GM18498 (cell line): ENCODE measurements at regions not wholly inside any gene's neighbourhood (a gene's known extent, or its start where the extent isn't known, plus 50 kb on each side); places are given as distances from the start of the nearest gene placed in this dataset.

Source experiments
- ATAC-seq: cut with Tn5 transposase; IDR thresholded peaks from one replicate; pipeline ENCODE4 v1.9.1; 2021; ENCODE audit warnings: mild to moderate bottlenecking, moderate library complexity; ENCODE audit not compliant: unreplicated experiment

DNA sequence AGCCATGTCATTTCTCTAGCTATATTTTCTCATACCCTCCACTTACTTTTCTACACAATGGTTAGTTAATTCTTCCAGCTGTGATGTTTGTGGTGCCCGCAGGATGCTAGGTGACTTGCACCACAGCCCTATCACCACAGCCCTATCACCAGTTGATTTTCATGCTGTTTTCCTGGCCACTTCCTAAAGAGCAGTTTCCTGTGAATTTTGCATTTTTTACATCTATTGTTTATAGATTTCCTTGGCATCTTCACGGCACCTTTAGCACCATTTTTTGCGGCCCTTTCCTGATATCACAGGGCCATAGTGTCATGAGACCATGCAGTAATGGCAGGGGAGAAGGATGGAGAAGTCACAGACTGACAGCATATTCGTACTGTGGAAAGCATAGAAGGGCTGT is 132.9 kb upstream of the PRICKLE2 start:
- ATAC-seq: no peak

DNA sequence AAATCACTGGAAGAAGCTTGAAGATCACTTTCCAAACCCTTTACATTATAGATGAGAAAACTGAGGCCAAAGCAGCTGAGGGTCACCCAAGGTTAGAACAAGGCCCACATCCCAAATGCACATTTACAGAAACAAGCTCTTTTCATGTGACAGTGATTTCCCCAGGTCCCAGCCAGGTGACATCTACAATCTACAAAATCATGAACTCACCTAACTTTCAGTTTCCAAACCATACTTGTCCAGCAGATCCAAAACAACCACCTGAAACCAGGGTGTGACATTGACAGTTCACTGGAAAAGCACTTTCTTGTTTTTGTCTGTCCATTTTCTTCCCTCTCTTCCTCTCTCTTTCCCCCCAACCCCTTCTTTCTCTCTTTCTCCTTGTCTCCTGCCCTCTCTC is 132.2 kb upstream of the PRICKLE2 start:
- ATAC-seq: no peak

DNA sequence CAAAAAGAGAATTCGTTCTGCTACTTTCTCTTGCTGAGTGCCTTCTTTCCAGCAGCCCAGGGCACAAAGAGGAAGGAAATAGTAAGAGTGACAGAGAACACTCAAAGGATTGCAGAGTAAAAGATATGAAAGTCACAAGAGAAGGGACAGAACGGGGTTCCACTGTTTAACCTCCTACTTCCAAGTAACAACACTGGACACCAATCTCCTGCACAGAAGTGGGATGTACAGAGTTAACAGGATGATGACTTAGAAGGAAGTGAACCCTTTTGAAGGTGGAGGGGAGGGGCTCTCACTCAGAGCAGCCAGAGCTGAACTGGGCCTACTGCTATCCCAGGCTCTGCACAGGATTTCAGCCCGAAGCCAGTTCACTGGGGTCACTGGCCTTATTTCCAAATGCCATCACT is 130.1 kb upstream of the PRICKLE2 start:
- ATAC-seq: no peak

DNA sequence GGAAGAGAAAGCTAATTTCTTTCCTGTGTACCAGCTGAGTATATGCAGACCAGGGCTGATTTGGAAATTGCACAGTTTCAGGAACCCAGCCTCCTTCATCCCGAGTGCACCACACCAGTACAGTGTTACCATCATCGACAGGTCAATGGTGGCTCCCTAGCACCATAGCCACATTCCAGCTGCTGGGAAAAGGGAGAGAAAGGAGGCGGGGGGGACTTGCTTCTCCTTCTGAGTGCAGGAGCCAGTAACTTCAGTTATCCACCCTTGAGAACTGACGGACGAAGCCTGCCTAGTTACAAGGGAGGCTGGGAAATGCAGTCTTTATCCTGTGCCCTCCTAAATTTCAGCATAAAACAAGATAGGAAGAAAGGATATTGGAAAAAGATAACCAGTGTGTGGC is 129.7 kb upstream of the PRICKLE2 start:
- ATAC-seq: no peak

DNA sequence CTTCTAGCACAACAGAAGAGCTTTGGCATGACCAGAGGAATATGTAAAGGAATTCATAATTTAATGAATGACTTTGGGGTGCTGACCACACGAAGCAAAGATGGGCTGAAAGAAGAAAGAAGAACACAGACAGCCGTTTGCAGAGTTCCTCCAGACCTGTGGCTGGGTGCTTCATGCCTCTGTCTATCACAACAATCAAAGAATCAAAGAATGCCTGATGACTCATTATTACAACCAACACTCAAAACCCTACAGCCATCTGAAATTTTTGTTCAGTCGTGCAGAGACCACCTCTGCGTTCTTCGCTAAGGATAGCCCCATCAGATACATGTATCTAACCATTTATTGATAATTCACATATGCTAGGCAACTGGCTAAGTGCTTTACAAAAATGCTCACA is 129.0 kb upstream of the PRICKLE2 start:
- no peak for ATAC-seq

DNA sequence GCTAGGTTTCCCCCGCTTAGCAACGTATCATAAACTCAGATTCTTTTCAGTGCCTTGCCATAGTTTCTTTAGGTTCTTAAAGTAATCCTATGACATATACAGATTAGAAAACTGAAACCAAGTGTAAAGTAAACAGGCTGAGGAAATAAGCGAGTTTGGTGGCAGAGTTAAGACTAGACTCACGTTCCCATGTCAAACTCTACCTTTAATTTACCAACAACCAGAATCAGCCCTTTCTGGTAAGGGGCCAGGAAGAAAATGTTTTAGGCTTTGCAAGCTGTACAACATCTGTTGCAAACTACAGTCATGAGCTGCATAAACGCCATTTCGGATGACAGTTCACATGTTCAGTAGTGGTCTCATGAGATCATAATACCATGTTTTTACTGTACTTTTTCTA is 128.0 kb upstream of the PRICKLE2 start:
- ATAC-seq: no peak

DNA sequence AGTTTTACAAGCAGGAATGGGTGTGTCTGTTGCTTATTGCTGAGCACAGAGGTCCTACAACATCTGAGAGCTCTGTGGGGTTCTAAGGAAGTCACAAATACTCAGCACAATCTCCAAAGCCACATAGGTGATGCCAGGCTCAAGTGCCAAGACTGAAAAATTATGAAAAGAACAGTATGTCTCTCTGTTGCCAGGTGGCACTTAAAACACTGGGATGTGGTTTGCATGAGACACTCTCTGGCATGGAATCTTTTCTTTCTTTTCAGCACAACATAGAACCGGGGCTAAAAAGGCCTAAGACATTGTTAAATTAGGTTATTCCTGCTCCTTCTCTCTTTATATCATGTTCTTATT is 127.3 kb upstream of the PRICKLE2 start:
- no peak for ATAC-seq

DNA sequence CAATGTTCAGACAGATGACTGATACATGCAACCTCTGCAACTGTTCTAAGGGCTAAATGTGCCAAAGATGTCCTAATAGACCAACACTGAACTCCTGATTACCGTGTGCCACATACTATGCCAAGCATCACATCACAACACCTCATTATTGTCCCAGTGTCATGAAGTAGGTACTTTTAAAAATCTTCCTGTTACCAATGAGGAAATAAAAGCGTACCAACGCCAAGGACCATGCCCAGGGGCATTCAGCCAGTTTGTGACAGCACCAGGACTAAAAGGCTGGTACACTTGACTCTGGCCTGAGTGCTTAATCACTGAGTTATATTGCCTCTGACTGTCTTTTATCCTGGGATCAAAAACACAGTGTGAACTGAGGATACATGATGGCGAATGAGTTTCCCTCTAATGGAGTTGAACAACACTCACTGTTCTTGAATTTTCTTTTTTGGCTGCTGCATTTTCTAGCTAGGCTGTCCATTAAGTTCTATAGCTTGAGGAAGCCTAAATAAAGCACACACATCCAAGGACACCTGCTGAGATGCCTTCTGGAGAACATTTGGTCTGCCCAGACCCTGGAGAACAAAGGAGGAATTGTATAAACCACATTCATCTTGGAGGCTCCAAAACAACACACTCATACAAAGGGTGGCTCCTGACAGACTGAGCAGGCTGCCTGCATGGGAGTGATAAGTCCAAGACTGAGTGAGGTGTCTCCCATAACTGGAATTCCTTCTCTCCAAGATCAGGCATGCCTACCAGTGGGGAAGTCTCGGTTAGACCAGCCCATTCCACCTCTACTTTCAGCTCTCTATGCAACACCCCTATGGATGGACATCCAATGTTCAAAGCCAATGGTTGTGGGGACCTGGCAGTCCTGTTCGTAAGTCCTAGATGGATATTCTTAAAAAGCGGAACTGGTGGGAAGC is 126.7 kb upstream of the PRICKLE2 start:
- ATAC-seq: no peak

DNA sequence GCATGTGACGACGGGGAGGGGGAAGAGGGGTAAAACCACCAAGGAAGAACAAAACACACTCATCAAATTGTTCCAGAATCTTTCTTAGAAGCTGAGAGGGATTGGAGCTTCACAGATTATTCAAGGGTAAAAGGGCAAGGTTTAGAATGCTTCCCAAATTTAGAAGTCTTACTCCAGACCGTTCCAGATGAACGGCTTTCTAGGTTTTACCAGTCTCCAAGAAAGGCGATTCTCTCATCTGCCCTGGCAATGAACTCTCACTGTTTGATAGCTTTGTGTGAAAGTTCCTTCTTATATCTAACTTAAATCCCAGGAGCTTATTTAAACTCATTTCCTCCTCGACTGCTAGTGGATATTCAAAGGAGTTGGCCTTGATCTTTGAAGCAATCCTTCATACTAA is 124.3 kb upstream of the PRICKLE2 start:
- ATAC-seq: no peak

DNA sequence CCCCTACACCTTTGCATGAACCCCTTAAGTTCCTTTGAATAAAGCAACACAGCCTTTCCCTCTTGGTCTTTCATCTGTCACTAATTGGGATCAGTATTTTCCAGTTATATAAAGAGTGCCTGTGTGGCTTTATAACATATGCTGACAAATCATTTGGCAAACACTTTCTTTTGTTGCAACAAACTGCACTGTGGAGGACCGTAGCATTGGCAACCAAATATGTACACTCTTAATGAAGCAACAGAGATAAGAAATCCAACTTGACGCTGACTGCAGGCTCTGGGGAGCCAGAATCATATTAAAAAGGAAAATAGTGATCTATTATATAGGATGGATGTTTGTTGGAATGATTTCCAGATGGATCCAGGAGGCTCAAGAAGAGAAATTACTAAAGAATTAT is 120.1 kb upstream of the PRICKLE2 start:
- no peak for ATAC-seq

DNA sequence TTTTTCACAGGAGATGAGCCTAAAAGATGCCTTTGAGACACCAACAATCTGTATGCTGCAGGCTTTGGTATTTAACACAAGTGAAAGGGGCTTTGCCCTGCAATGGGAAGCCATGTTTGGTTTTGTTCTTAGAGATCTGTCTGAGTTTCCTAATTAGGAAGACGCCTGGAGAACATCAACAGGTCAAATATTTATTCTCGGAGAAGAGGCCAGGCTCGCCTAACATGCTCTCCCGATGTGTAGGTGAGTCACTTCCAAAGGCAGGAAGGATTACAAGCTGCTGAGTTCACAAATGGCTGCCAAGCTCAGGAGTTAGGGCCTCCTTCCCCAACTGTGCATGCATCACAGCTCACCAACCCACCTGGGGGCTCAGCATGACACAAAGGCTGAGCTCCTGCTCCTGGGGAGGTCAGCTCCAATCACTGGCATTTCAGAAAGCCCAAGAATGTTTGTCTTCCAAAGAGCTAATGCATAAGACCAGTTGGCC is 119.5 kb upstream of the PRICKLE2 start:
- ATAC-seq: no peak

DNA sequence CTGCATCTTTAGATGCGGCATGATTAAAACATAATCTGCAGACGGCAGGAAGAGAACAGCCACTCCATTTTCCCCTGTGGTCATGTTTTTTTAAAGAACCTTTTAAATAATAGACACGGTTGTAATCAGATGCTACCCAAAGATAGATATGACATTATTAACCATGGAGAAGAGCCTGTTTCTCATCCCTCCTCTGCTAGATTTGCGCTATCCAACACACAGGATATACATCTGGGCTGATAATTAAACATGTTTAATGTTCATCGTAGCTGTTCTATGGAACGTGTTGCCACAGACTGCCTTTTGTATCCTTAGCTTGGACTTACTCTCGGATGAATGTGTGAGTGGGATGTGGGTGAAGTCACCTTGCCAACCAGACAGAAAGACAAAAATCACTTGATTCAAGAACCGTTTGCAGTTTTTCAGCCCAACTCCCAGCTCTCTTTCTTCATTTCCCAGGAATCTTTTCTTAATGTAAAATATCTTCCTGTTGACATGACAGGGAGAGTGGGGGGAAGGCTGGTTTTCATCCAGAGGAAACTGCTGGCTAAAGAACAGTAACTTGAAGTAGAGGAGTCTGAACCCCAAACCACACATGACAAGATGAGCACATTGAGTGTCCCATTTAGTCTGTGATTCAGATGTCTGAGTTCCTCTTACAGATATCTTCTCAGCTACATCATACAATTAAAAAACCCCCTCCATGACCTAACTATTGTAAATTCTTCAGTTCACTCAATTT is 118.6 kb upstream of the PRICKLE2 start:
- no peak for ATAC-seq

DNA sequence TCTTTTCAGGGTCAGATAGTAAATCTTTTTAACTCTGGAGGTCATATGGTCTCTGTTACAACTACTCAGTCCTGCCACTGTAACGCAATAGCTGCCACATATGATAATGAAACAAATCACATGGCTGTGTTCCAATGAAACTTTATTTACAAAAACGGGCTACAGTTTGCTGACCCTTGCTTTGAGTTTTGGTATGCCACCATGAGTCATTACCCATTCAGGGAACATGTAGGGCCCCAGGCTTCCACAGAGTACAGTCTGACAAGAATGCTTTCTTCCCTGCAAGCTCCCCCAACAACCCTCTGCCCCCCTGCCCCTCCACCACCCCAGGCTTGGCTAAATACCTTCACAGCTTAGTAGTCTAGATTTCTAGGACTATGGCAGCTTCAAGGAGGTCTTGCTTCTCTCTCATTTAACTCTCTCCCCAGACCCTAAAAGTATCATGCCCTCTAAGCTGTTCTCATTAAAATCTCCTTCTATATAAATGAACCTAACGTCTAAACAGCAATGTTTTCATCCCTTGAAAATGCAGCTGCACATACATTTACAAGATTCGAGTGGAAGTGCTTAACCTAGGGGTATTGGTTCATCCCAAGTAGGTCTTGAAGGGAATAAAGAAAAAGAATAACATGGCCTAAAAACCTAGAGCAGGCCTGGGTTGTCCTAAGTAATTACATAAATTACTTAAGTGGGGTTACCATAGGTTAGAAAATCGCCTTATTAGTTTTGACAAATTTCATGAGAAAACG is 117.8 kb upstream of the PRICKLE2 start:
- ATAC-seq: no peak

DNA sequence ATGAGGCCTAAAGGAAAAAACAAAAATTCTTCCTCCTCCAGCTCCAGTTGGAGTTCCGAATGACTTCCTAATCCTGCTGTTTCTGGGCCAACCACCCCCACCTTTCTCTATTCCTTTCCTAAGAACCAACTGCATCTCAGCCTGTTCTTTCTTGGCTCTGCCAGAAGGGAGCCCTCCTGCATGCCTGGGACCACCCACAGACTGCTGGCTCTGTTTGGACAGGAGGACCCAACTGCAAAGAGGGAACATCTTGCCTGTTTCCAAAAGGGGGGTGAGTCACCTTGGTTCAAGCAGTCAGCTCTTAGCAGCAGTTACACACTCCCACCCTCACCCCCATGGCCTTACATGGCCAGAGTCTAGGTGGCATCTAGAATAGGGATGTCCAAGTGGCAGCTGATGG is 116.0 kb upstream of the PRICKLE2 start:
- ATAC-seq: no peak

DNA sequence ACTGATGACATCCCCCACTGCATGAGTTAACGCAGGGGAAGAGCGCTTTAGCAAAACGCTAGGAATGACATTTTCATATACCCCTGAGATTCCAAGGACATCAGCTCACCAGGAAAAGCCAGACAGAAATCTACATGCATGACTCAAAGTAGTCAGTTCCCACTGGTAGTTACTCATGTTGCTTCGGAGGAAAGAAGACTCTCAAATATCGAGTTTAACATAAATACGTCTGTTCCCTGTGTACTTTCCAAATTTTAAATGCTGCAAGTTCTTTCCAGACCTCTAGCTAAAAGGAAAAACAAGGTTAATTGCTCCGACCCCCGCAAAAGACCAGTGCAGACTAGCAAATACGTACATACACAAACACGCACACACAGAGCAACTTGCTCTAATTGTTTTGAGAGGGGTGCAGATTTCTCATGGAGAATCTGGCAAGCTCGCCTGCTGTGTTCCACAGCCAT is 115.4 kb upstream of the PRICKLE2 start:
- ATAC-seq: no peak

DNA sequence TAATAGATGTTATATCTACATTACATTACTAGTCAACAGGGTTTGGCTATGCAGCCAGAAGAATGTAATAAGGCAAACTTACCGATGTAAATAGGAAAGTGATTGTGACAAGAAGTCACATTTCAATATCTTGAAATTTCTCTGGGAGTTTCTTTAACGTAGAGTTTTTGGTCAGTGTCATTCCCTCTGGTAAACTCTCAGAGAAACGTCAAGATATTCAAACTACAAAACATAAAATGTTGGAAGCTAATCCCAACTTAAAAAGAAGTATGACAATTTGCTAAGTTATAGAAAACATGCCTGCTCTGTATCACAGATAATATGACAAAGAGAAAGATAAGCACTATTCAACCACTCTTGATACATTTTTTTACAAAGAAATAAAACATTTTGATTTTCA is 111.2 kb upstream of the PRICKLE2 start:
- no peak for ATAC-seq

DNA sequence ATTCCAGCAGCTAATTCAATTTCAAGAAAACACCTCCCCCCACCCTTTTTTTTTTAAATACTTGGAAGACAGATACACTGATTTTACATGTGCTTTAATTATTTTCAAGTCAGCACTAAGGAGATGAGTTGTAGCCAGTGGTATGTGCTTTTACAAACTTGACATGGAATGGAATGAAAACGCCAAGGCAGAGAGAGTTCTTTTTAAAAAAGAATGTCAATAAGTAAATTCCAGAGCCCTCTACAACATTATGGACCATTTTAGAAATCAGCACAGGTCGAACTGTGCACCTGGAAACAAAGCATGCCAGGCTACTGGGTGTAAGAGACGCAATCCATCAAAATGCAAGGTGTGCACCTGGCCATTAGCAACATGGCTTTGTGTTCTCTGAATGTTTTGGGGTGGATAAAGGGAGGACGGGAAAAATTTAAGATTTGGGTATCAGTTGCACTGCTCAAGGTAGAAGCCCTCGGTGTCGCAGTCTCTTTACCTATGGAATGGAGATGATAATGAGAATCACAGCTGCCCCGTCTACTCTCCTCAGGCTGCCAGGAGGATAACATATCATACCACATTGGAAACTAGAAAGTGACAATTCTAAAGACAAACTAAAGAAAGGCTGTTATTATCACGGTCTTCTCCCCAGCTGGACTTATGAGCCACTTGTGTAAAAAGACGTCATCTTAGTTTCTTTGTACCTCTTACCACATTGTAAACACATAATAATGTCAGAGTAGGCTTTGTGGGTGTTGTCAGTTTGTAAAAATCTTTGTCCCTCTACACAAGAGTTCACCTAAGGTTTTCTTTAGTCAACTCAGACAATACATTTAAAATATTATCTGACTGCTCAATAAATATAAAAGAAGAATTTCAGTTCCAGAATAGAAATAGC is 107.4 kb upstream of the PRICKLE2 start:
- no peak for ATAC-seq

DNA sequence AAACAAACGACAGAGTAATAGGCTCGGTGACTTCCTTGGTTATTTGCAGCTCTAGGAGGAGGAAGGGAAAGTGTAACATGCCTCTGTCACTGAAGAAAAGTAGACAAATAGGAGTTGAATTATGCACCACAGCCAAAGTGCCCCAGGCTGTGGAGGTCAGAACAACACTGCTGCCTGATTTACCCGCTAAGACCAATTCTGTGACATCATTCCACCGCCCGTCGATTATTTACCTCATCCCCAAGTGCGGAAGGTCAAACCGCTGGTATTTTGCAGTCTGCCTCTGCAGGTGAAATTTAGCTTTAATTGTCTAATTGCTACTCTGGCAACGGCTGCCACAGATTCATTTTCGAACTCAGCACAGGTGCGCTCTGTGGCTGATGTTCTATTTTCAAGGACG is 106.3 kb upstream of the PRICKLE2 start:
- ATAC-seq: no peak

DNA sequence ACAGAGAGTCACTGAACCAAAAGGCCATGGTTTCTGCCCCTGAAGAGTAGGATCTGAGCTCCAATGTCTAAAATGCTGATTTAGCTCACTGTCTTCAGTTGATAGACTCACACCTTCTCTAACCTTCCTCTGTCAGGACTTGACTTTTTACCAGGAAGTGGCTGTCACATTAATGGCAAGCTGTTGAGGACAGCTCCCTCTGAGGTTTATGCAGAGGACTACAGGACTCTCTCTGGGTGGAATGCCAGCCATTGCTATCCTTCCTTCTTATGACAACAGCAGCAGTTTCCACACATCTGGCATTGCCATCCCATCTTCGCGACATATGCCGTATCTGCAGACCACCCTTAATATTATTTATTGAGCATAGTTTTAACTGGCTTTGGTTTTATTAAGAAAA is 103.8 kb upstream of the PRICKLE2 start:
- ATAC-seq: no peak

DNA sequence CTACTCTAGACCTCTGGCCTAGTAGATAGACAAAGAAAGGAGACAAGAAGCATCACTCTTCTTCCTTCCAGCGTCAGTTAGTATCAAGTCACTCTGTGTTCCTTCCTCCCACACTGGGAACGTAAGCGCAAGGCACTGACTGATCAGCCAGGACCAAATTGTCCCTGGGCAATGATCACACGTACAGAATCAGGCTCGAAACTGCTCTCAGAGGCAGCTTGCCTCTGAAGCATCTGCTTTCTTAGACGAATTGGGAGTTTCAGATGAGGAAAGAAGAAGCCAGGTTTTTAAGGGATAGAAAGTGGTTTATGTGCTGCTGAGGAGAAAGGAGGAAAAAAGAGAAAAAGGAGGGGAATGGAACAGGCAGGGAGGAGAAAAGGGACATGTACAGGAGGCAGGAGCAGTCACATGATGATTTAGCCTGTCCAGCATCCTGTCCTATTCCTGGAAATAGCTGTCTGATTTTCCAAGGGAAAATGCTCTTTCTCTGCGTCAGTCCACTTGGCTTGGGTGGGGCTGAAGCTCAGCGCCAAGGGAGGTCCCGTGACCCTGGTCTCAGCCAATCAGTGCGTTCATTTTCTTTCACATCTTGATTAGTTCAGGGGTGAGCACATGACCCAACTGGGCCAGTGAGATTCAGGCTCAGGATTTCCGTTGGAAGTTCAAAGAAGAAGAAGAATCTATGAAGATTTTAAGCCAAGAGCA is 102.0 kb upstream of the PRICKLE2 start:
- no peak for ATAC-seq
